ENCODE measurements at regions not wholly inside any gene's neighbourhood (a gene's known extent, or its start where the extent isn't known, plus 50 kb on each side); places are given as distances from the start of the nearest gene placed in this dataset.
"Not testable (repeated sequence)": the region's sequence is repeated elsewhere in the genome, so short reads cannot be mapped to it uniquely, and the experiment has no call there.

- Histone ChIP-seq H2BK5ac (ENCODE audit: low read length) (peak overlapping the region; percentile 44), H3K9ac (ENCODE audit: low read length) (no peak overlapping the region), H3K4ac (ENCODE audit: low read depth, low read length) (no peak overlapping the region), H4K5ac (ENCODE audit: low read length) (no peak overlapping the region), H3K79me2 (ENCODE audit: control insufficient read depth, insufficient read depth, low read length) (no peaks in the 10 kb centered on the region), H3K27ac (ENCODE audit: low read depth, low read length) (no peak overlapping the region), H4K8ac (ENCODE audit: low read depth, low read length) (no peak overlapping the region), H3K4me3 (ENCODE audit: low read length) (no peak overlapping the region), H2BK15ac (replicated peaks; ENCODE audit: low read depth) (no peak overlapping the region), H3K36me3 (ENCODE audit: control insufficient read depth, insufficient read depth, low read length) (no peaks in the 10 kb centered on the region), H3K56ac (ENCODE audit: low read length) (no peak overlapping the region), H3K79me1 (ENCODE audit: low read length) (no peaks in the 10 kb centered on the region), H3K4me2 (ENCODE audit: low read length) (no peak overlapping the region), H3K23ac (ENCODE audit: low read length) (no peak overlapping the region), H2AK5ac (ENCODE audit: low read length) (no peak overlapping the region), H3K27me3 (ENCODE audit: insufficient read depth, low read length, poor library complexity) (no peaks in the 10 kb centered on the region), H2BK120ac (ENCODE audit: low read depth, low read length) (no peak overlapping the region), H3K4me1 (ENCODE audit: control insufficient read depth, low read depth, low read length) (peaks cover 4% of the 10 kb centered on the region), H3K18ac (ENCODE audit: low read length) (peak overlapping the region; percentile 83)
- DNase-seq = no peak
- WGBS (ENCODE audit: extremely low coverage, insufficient coverage, low lambda C conversion rate) = no CpG with 5 or more reads among the region's 5 CpGs
Measured at GRCh38 chr11:25483915-25484635, 847.9 kb upstream of the ANO3 start.

GRCh38 chr11:25485315-25485714 lies 846.6 kb upstream of the ANO3 start:
- no peak overlapping the region for H3K4me3 ChIP-seq (ENCODE audit: low read length)
- no peak overlapping the region for H3K4ac ChIP-seq (ENCODE audit: low read depth, low read length)
- H3K18ac ChIP-seq (ENCODE audit: low read length) = no peak overlapping the region
- no peak overlapping the region for H4K8ac ChIP-seq (ENCODE audit: low read depth, low read length)
- no peak overlapping the region for H2BK120ac ChIP-seq (ENCODE audit: low read depth, low read length)
- H3K23ac ChIP-seq (ENCODE audit: low read length) = no peak overlapping the region
- peak overlapping the region; percentile 36 for H4K5ac ChIP-seq (ENCODE audit: low read length)
- H3K4me1 ChIP-seq (ENCODE audit: control insufficient read depth, low read depth, low read length) = peaks cover 4% of the 10 kb centered on the region
- H3K79me2 ChIP-seq (ENCODE audit: control insufficient read depth, insufficient read depth, low read length) = no peaks in the 10 kb centered on the region
- peak overlapping the region; percentile 40 for H3K56ac ChIP-seq (ENCODE audit: low read length)
- DNase-seq = peak; percentile 49
- H2AK5ac ChIP-seq (ENCODE audit: low read length) = no peak overlapping the region
- peak overlapping the region; percentile 77 for H2BK5ac ChIP-seq (ENCODE audit: low read length)
- no peak overlapping the region for H2BK15ac ChIP-seq (replicated peaks; ENCODE audit: low read depth)
- H3K27ac ChIP-seq (ENCODE audit: low read depth, low read length) = no peak overlapping the region
- H3K79me1 ChIP-seq (ENCODE audit: low read length) = no peaks in the 10 kb centered on the region
- no peaks in the 10 kb centered on the region for H3K36me3 ChIP-seq (ENCODE audit: control insufficient read depth, insufficient read depth, low read length)
- no peaks in the 10 kb centered on the region for H3K27me3 ChIP-seq (ENCODE audit: insufficient read depth, low read length, poor library complexity)
- no CpG with 5 or more reads among the region's 2 CpGs for WGBS (ENCODE audit: extremely low coverage, insufficient coverage, low lambda C conversion rate)
- no peak overlapping the region for H3K4me2 ChIP-seq (ENCODE audit: low read length)
- H3K9ac ChIP-seq (ENCODE audit: low read length) = no peak overlapping the region

- Histone ChIP-seq H3K27ac (ENCODE audit: low read depth, low read length) (peak overlapping the region; percentile 63), H3K56ac (ENCODE audit: low read length) (peak overlapping the region; percentile 74), H3K9ac (ENCODE audit: low read length) (peak overlapping the region; percentile 31), H2BK5ac (ENCODE audit: low read length) (peak overlapping the region; percentile 92), H3K18ac (ENCODE audit: low read length) (peak overlapping the region; percentile 75), H3K4ac (ENCODE audit: low read depth, low read length) (peak overlapping the region; percentile 81)
- H2AK5ac ChIP-seq (ENCODE audit: low read length); H3K27me3 ChIP-seq (ENCODE audit: insufficient read depth, low read length, poor library complexity); H3K23ac ChIP-seq (ENCODE audit: low read length); H4K8ac ChIP-seq (ENCODE audit: low read depth, low read length); H3K4me1 ChIP-seq (ENCODE audit: control insufficient read depth, low read depth, low read length); H4K5ac ChIP-seq (ENCODE audit: low read length); H2BK120ac ChIP-seq (ENCODE audit: low read depth, low read length); H3K79me2 ChIP-seq (ENCODE audit: control insufficient read depth, insufficient read depth, low read length); H3K79me1 ChIP-seq (ENCODE audit: low read length); H3K4me2 ChIP-seq (ENCODE audit: low read length); H3K36me3 ChIP-seq (ENCODE audit: control insufficient read depth, insufficient read depth, low read length); H3K4me3 ChIP-seq (ENCODE audit: low read length); H2BK15ac ChIP-seq (replicated peaks; ENCODE audit: low read depth): not testable (repeated sequence)
- WGBS (ENCODE audit: extremely low coverage, insufficient coverage, low lambda C conversion rate) = no CpG with 5 or more reads among the region's 8 CpGs
- DNase-seq = peak; percentile 64
Measured at GRCh38 chr11:25486338-25486737, 845.6 kb upstream of the ANO3 start.

GRCh38 chr11:25488176-25488575 lies 843.8 kb upstream of the ANO3 start:
- not testable (repeated sequence) for H2BK5ac ChIP-seq (ENCODE audit: low read length); H3K18ac ChIP-seq (ENCODE audit: low read length); H2BK120ac ChIP-seq (ENCODE audit: low read depth, low read length); H2BK15ac ChIP-seq (replicated peaks; ENCODE audit: low read depth); H2AK5ac ChIP-seq (ENCODE audit: low read length); H3K4me1 ChIP-seq (ENCODE audit: control insufficient read depth, low read depth, low read length); H3K4ac ChIP-seq (ENCODE audit: low read depth, low read length); H3K9ac ChIP-seq (ENCODE audit: low read length); H3K23ac ChIP-seq (ENCODE audit: low read length); H3K79me2 ChIP-seq (ENCODE audit: control insufficient read depth, insufficient read depth, low read length); H3K27ac ChIP-seq (ENCODE audit: low read depth, low read length); H4K8ac ChIP-seq (ENCODE audit: low read depth, low read length); H3K4me2 ChIP-seq (ENCODE audit: low read length); H3K4me3 ChIP-seq (ENCODE audit: low read length); H3K36me3 ChIP-seq (ENCODE audit: control insufficient read depth, insufficient read depth, low read length); H3K27me3 ChIP-seq (ENCODE audit: insufficient read depth, low read length, poor library complexity); H4K5ac ChIP-seq (ENCODE audit: low read length); H3K56ac ChIP-seq (ENCODE audit: low read length); H3K79me1 ChIP-seq (ENCODE audit: low read length)
- WGBS (ENCODE audit: extremely low coverage, insufficient coverage, low lambda C conversion rate) = no CpG with 5 or more reads among the region's 5 CpGs
- peak; percentile 89 for DNase-seq

GRCh38 chr11:25501426-25501825 lies 830.5 kb upstream of the ANO3 start:
- H3K18ac ChIP-seq (ENCODE audit: low read length); H4K8ac ChIP-seq (ENCODE audit: low read depth, low read length); H3K4me1 ChIP-seq (ENCODE audit: control insufficient read depth, low read depth, low read length); DNase-seq; H3K36me3 ChIP-seq (ENCODE audit: control insufficient read depth, insufficient read depth, low read length); H3K4me2 ChIP-seq (ENCODE audit: low read length); H2BK5ac ChIP-seq (ENCODE audit: low read length); H3K79me1 ChIP-seq (ENCODE audit: low read length); H3K56ac ChIP-seq (ENCODE audit: low read length); H3K9ac ChIP-seq (ENCODE audit: low read length); H3K23ac ChIP-seq (ENCODE audit: low read length); H2BK15ac ChIP-seq (replicated peaks; ENCODE audit: low read depth); H4K5ac ChIP-seq (ENCODE audit: low read length); H3K4ac ChIP-seq (ENCODE audit: low read depth, low read length); H3K27ac ChIP-seq (ENCODE audit: low read depth, low read length); H2BK120ac ChIP-seq (ENCODE audit: low read depth, low read length); H3K79me2 ChIP-seq (ENCODE audit: control insufficient read depth, insufficient read depth, low read length); H3K27me3 ChIP-seq (ENCODE audit: insufficient read depth, low read length, poor library complexity); H3K4me3 ChIP-seq (ENCODE audit: low read length); H2AK5ac ChIP-seq (ENCODE audit: low read length): not testable (repeated sequence)
- no CpG with 5 or more reads among the region's 7 CpGs for WGBS (ENCODE audit: extremely low coverage, insufficient coverage, low lambda C conversion rate)

GRCh38 chr11:25515576-25515975 lies 816.4 kb upstream of the ANO3 start:
- WGBS (ENCODE audit: extremely low coverage, insufficient coverage, low lambda C conversion rate) = no CpG with 5 or more reads among the region's 13 CpGs
- DNase-seq = no peak
- H4K8ac ChIP-seq (ENCODE audit: low read depth, low read length) = no peak overlapping the region
- no peak overlapping the region for H3K27ac ChIP-seq (ENCODE audit: low read depth, low read length)
- no peak overlapping the region for H3K4ac ChIP-seq (ENCODE audit: low read depth, low read length)
- no peak overlapping the region for H3K4me3 ChIP-seq (ENCODE audit: low read length)
- H3K36me3 ChIP-seq (ENCODE audit: control insufficient read depth, insufficient read depth, low read length) = no peaks in the 10 kb centered on the region
- no peaks in the 10 kb centered on the region for H3K4me1 ChIP-seq (ENCODE audit: control insufficient read depth, low read depth, low read length)
- no peak overlapping the region for H3K23ac ChIP-seq (ENCODE audit: low read length)
- H2BK120ac ChIP-seq (ENCODE audit: low read depth, low read length) = no peak overlapping the region
- H3K27me3 ChIP-seq (ENCODE audit: insufficient read depth, low read length, poor library complexity) = no peaks in the 10 kb centered on the region
- H3K56ac ChIP-seq (ENCODE audit: low read length) = no peak overlapping the region
- H3K4me2 ChIP-seq (ENCODE audit: low read length) = no peak overlapping the region
- H2AK5ac ChIP-seq (ENCODE audit: low read length) = no peak overlapping the region
- H4K5ac ChIP-seq (ENCODE audit: low read length) = no peak overlapping the region
- H2BK5ac ChIP-seq (ENCODE audit: low read length) = no peak overlapping the region
- no peak overlapping the region for H3K9ac ChIP-seq (ENCODE audit: low read length)
- no peaks in the 10 kb centered on the region for H3K79me1 ChIP-seq (ENCODE audit: low read length)
- H2BK15ac ChIP-seq (replicated peaks; ENCODE audit: low read depth) = no peak overlapping the region
- no peak overlapping the region for H3K18ac ChIP-seq (ENCODE audit: low read length)
- no peaks in the 10 kb centered on the region for H3K79me2 ChIP-seq (ENCODE audit: control insufficient read depth, insufficient read depth, low read length)

Measured in mesendoderm (in vitro differentiated cells).